Activated CD4-positive, alpha-beta T cell treated with anti-CD3 and anti-CD28 coated beads, Interleukin-2, amount 10 ng/mL, durations not matched to agents 24 days and 14 days (primary cell): ENCODE measurements at regions not wholly inside any gene's neighbourhood (a gene's known extent, or its start where the extent isn't known, plus 50 kb on each side); places are given as distances from the start of the nearest gene placed in this dataset.

Experiments
- DNase-seq: peaks from one replicate; pipeline ENCODE4 v3.0.0; 2022
- H3K27ac Mint-ChIP-seq: one replicate; pipeline ENCODE4 v1.8.0; 2022; ENCODE audit warnings: mild to moderate bottlenecking, mixed read lengths
- H3K27me3 Mint-ChIP-seq: one replicate; pipeline ENCODE4 v1.8.0; 2022; ENCODE audit warnings: mixed read lengths
- H3K36me3 Mint-ChIP-seq: one replicate; pipeline ENCODE4 v1.8.0; 2022; ENCODE audit warnings: low read depth, mild to moderate bottlenecking, mixed read lengths
- H3K4me1 Mint-ChIP-seq: one replicate; pipeline ENCODE4 v1.8.0; 2021; ENCODE audit warnings: mixed read lengths
- H3K4me3 Mint-ChIP-seq: one replicate; pipeline ENCODE4 v1.8.0; 2022; ENCODE audit warnings: mild to moderate bottlenecking, moderate library complexity, mixed read lengths
- H3K9me3 Mint-ChIP-seq: one replicate; pipeline ENCODE4 v1.8.0; 2021; ENCODE audit warnings: mixed read lengths
- intact Hi-C: fragments of 100-400 bp; cut with micrococcal nuclease; formaldehyde crosslinking; loops from one replicate; pipeline ENCODE4 v1.15.1; 2023

DNA sequence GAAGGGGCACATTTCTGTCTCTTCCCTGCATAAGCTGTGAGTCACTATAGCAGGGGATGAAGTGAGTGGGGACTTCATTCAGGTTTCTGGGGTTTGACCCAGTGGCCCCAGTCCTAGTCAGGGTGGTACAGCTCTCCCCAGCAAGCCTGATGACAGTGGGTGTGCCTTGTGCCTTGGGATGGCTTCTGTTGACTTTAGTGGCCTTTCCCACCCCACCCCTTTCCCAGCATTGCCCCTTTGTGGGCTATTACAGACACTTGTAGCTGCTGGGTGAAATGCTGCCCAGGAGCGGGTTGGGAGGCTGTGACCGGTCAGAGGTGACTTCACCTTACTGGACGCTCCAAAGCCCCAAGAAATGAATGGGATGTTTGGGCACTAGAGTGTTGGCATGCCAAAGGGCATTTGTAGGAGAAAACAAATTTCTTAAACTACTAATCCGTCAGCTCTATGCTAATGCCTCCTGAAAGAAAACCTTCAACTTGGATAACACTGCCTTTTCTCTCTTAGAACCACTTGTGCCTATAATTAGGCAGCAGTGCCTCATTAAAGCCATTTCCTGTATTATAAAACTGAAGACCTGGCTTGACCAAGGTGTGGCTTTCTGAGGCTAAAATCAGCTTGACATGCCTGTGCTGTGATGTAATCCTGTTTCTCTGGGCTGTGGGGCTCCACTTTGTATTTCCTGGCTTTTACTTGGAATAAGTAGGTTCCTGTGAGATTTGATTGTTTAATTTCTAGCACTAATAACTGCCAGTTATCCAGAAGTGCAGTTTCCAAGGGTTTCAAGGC is 119.0 kb upstream of the SLC25A48 start:
- Mint-ChIP-seq H3K27me3 (no peaks in the 10 kb centered on the region), H3K4me3 (no peak overlapping the region), H3K27ac (no peak overlapping the region), H3K36me3 (no peaks in the 10 kb centered on the region), H3K4me1 (no peaks in the 10 kb centered on the region), H3K9me3 (no peaks in the 10 kb centered on the region)
- intact Hi-C loops = no loop called here
- no peak for DNase-seq

- Mint-ChIP-seq H3K4me1 (no peaks in the 10 kb centered on the region), H3K27ac (no peak overlapping the region), H3K4me3 (no peak overlapping the region), H3K27me3 (no peaks in the 10 kb centered on the region), H3K36me3 (no peaks in the 10 kb centered on the region), H3K9me3 (no peaks in the 10 kb centered on the region)
- DNase-seq = no peak
- intact Hi-C loops = no loop called here
Observed at GRCh38 chr5:135714126-135714894, 120.2 kb upstream of the SLC25A48 start.

DNA sequence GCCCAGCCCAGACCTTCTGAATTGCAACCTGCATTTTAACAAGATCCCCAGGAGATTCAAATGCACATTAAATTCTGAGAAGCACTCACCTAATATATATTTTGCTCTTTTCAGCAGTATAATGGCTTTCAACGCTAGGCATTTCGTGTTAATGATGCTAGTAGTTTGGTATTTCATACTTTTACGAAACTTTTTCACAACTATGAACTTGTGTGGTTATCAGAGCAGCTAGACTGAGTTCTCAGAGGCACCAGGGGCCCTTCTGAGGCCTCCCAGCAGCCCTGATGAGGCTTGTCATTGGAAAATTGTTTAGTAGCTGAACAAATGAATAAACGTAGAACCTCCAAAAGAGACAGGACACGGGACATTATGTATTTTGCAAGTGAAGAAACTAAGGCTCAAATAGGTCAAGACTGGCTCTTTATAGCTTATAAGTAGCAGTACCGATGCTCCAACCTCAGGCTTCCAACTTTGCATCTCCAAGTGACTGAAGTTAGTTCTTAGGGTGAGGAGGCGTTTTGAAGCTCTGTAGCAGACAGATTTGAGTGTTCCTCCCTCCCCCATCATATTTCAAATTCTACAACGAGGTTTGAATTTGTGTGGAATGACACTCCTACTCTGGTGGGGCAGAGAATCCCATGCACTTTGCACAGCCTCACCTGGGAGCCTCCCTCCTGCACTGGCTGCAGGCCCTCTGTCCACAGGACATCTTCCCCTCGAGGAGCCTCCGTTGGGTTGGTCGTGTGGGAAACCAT is 121.1 kb upstream of the SLC25A48 start:
- no peak overlapping the region for H3K4me3 Mint-ChIP-seq
- intact Hi-C loops = no loop called here

DNA sequence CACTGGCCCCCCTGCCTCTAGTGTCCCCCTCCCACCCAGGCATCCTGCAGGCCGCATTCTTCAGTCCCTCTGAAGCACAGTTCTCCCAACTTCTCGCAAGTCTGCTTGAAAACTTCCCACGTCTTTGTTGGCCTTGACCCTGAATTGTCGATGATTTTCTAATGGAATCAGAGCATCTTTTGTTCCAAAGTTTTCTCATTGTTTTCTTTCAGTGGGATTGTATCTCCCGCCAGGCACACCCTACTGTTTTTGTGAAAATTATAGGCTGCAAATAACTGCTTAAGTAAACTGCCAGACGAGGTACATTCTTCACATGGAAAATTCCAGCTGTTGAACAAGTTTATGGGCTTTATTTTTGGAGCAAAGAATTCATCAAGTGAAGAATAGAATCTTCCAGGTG is 122.6 kb upstream of the SLC25A48 start:
- intact Hi-C loops = no loop called here
- peaks cover 2% of the 10 kb centered on the region for H3K27me3 Mint-ChIP-seq
- no peak overlapping the region for H3K27ac Mint-ChIP-seq
- no peaks in the 10 kb centered on the region for H3K4me1 Mint-ChIP-seq
- no peaks in the 10 kb centered on the region for H3K36me3 Mint-ChIP-seq
- H3K9me3 Mint-ChIP-seq = no peaks in the 10 kb centered on the region
- DNase-seq = no peak
- no peak overlapping the region for H3K4me3 Mint-ChIP-seq

More for the DNA sequence above, 121.1 kb upstream of the SLC25A48 start:
- Mint-ChIP-seq H3K27ac (no peak overlapping the region), H3K27me3 (peaks cover 2% of the 10 kb centered on the region), H3K4me1 (no peaks in the 10 kb centered on the region), H3K9me3 (no peaks in the 10 kb centered on the region), H3K36me3 (no peaks in the 10 kb centered on the region)
- no peak for DNase-seq

- DNase-seq = no peak
- H3K4me3 Mint-ChIP-seq = no peak overlapping the region
- H3K27me3 Mint-ChIP-seq = peaks cover 2% of the 10 kb centered on the region
- H3K9me3 Mint-ChIP-seq = no peaks in the 10 kb centered on the region
- no peak overlapping the region for H3K27ac Mint-ChIP-seq
- intact Hi-C loops = no loop called here
- no peaks in the 10 kb centered on the region for H3K36me3 Mint-ChIP-seq
- H3K4me1 Mint-ChIP-seq = no peaks in the 10 kb centered on the region
Observed at GRCh38 chr5:135710045-135710675, 124.3 kb upstream of the SLC25A48 start.

GRCh38 chr5:135709208-135709575 is 125.3 kb upstream of the SLC25A48 start:
- no peak for DNase-seq
- peaks cover 2% of the 10 kb centered on the region for H3K27me3 Mint-ChIP-seq
- H3K27ac Mint-ChIP-seq = no peak overlapping the region
- H3K4me3 Mint-ChIP-seq = no peak overlapping the region
- H3K9me3 Mint-ChIP-seq = no peaks in the 10 kb centered on the region
- no peaks in the 10 kb centered on the region for H3K4me1 Mint-ChIP-seq
- intact Hi-C loops = no loop called here
- no peaks in the 10 kb centered on the region for H3K36me3 Mint-ChIP-seq

DNA sequence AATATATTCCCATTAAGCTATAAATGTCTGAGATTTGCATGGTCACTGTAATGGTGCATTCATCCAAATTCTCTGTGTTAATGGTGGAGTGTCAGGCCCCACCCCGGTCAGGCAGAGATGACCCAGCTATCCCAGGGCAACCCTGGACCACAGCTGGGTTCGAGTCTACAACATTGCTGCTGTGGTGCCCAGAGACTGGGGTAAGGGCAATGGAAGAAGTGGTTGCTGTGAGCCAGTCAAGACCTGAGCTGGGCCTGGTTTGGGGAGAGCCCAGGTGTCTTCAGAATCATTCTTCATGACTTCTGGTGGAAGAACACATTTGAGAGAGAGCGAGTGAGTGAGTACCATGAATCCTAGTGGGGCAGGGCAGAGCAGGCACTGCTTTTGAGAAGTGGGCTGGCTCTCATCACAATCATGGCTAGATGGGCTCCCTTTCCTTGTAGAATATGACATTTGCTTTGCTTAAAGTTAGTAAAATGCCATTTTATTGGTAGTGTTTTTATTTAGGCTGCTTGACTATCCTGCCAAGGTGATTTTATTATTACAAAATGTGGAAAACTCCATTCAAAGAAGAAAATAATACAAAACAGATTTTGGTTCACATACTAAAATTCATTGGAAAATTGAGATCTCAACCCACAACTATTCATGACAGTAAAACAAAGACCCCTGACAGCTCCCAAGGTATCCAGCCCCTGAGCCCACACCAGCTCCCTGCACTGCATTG is 125.8 kb upstream of the SLC25A48 start:
- Mint-ChIP-seq H3K36me3 (no peaks in the 10 kb centered on the region), H3K27me3 (peaks cover 2% of the 10 kb centered on the region)

GRCh38 chr5:135707302-135707701 is 127.2 kb upstream of the SLC25A48 start:
- Mint-ChIP-seq H3K4me1 (no peaks in the 10 kb centered on the region), H3K27ac (no peak overlapping the region), H3K4me3 (no peak overlapping the region), H3K36me3 (no peaks in the 10 kb centered on the region), H3K9me3 (no peaks in the 10 kb centered on the region), H3K27me3 (peaks cover 2% of the 10 kb centered on the region)
- intact Hi-C loops = no loop called here
- no peak for DNase-seq

More for the DNA sequence above, 125.8 kb upstream of the SLC25A48 start:
- no peak overlapping the region for H3K27ac Mint-ChIP-seq
- H3K9me3 Mint-ChIP-seq = no peaks in the 10 kb centered on the region
- intact Hi-C loops = no loop called here
- DNase-seq = no peak
- H3K4me1 Mint-ChIP-seq = no peaks in the 10 kb centered on the region
- no peak overlapping the region for H3K4me3 Mint-ChIP-seq

- Mint-ChIP-seq H3K4me3 (no peak overlapping the region), H3K4me1 (no peaks in the 10 kb centered on the region)
- no peak for DNase-seq
Observed at GRCh38 chr5:135706893-135707292, 127.6 kb upstream of the SLC25A48 start.

DNA sequence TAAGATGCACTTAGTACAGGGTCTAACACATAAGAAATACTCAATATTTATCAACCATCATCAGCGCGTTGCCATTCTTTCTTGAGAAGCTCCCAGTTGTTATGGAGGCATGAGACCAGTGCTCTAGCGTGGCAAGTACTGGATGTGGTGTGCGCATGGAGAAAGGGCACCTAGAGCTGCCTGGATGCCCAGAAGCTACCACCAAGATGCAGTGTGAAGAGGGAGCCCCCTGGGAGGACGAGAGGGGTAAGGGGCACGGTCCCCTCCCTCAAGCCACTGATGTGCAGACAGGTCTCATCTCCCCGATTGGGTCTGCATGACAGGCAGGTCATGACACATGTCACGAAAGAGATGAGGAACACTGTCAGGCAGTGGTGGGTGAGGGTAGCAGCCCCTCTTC is 127.7 kb upstream of the CXCL14 start:
- H3K27me3 Mint-ChIP-seq = peaks cover 2% of the 10 kb centered on the region
- H3K4me1 Mint-ChIP-seq = no peaks in the 10 kb centered on the region
- no peak overlapping the region for H3K4me3 Mint-ChIP-seq
- H3K36me3 Mint-ChIP-seq = no peaks in the 10 kb centered on the region
- DNase-seq = no peak
- no peaks in the 10 kb centered on the region for H3K9me3 Mint-ChIP-seq
- no peak overlapping the region for H3K27ac Mint-ChIP-seq
- intact Hi-C loops = no loop called here

More at GRCh38 chr5:135706893-135707292, 127.6 kb upstream of the SLC25A48 start:
- Mint-ChIP-seq H3K27ac (no peak overlapping the region), H3K36me3 (no peaks in the 10 kb centered on the region), H3K9me3 (no peaks in the 10 kb centered on the region), H3K27me3 (peaks cover 2% of the 10 kb centered on the region)
- intact Hi-C loops = no loop called here

GRCh38 chr5:135705941-135706466 is 127.2 kb upstream of the CXCL14 start:
- Mint-ChIP-seq H3K27me3 (peaks cover 2% of the 10 kb centered on the region), H3K36me3 (no peaks in the 10 kb centered on the region), H3K4me1 (no peaks in the 10 kb centered on the region), H3K27ac (no peak overlapping the region), H3K4me3 (no peak overlapping the region), H3K9me3 (no peaks in the 10 kb centered on the region)
- intact Hi-C loops = no loop called here
- no peak for DNase-seq

- H3K9me3 Mint-ChIP-seq = no peaks in the 10 kb centered on the region
- peaks cover 2% of the 10 kb centered on the region for H3K27me3 Mint-ChIP-seq
- no peak for DNase-seq
- intact Hi-C loops = no loop called here
- H3K27ac Mint-ChIP-seq = no peak overlapping the region
- H3K4me1 Mint-ChIP-seq = no peaks in the 10 kb centered on the region
- no peak overlapping the region for H3K4me3 Mint-ChIP-seq
- H3K36me3 Mint-ChIP-seq = no peaks in the 10 kb centered on the region
Observed at GRCh38 chr5:135705141-135705631, 126.4 kb upstream of the CXCL14 start.

DNA sequence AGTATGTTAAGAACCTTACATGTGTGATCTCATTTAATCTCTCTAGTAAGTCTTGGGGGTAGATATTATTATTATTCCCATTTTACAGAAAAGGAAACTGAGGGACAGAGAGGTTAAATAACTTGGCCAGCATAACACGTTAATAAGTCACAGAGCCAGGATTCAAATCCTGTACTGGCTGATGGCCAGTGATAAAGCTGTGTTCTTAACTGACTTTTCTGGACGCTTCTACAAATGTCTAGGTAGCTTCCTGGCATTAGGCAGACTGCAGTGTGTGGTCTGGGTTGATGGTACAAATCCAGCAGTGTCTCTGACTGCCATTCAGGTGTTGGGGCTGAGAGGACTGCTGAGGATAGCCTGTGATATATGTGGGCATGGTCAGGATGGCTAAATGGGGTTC is 125.8 kb upstream of the CXCL14 start:
- H3K27me3 Mint-ChIP-seq = peaks cover 2% of the 10 kb centered on the region
- DNase-seq = no peak
- no peaks in the 10 kb centered on the region for H3K4me1 Mint-ChIP-seq
- no peaks in the 10 kb centered on the region for H3K9me3 Mint-ChIP-seq
- intact Hi-C loops = no loop called here
- no peaks in the 10 kb centered on the region for H3K36me3 Mint-ChIP-seq
- H3K4me3 Mint-ChIP-seq = no peak overlapping the region
- H3K27ac Mint-ChIP-seq = no peak overlapping the region
